T follicular helper cell (primary cell): ENCODE measurements at regions not wholly inside any gene's neighbourhood (a gene's known extent, or its start where the extent isn't known, plus 50 kb on each side); places are given as distances from the start of the nearest gene placed in this dataset.

ENCODE experiments used
- DNase-seq: peaks from one replicate; pipeline ENCODE4 v3.0.0-alpha.2; 2020; ENCODE audit warnings: low read depth

DNA sequence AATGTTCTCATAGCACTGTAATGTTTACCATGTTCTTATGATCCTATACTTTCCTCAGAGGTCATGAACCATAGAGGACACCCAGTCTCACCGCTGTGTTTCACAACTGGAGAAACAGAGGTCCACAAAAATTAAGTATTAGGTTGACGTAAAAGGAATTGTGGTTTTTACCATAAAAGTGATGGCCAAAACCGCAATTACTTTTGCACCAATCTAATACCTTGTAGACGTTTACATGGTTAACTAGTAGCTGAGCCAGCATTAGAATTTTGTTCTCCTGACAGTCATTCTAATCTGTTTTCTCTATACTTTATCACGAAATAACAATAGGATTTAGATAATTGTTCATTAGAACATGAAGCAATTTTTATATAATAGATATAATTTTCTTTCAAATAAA lies 763.4 kb upstream of the ARGLU1 start:
- no peak for DNase-seq

DNA sequence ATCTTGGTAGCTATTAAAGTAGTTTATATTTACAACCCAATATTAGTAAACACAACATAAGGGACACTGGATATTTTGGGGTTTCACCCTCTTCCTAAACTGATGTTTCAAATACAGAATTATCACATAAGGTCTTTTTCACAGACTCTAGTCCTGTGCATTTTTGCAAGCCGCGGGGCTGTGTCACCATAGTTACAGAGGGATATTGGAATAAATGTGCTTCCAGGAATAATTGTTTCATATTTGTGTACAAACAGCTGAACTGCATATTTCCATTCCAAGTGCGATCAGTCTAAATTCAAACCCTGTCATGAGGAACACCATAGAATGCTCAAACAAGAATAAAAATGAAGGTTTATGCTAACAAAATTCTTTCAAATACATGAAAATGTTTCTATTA lies 762.5 kb upstream of the ARGLU1 start:
- DNase-seq: no peak

DNA sequence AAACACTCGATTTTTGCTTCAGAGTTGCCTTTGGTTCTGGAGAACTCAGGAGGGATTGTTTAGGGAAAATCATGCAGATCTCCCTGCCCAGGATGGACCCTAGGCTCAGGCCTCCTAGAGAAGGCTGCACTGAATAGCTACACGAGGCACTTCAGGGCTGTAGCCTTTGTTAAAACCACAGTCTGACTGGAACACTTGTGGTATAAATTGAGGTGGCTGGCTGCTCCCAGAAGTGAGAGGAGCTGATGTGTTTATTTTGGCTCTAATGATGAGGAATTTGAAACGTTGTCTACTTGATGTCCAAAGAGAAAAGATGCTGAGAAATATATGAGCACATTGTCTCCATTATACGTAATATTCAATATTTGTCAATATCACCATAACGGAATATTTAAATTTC lies 762.1 kb upstream of the ARGLU1 start:
- no peak for DNase-seq

DNA sequence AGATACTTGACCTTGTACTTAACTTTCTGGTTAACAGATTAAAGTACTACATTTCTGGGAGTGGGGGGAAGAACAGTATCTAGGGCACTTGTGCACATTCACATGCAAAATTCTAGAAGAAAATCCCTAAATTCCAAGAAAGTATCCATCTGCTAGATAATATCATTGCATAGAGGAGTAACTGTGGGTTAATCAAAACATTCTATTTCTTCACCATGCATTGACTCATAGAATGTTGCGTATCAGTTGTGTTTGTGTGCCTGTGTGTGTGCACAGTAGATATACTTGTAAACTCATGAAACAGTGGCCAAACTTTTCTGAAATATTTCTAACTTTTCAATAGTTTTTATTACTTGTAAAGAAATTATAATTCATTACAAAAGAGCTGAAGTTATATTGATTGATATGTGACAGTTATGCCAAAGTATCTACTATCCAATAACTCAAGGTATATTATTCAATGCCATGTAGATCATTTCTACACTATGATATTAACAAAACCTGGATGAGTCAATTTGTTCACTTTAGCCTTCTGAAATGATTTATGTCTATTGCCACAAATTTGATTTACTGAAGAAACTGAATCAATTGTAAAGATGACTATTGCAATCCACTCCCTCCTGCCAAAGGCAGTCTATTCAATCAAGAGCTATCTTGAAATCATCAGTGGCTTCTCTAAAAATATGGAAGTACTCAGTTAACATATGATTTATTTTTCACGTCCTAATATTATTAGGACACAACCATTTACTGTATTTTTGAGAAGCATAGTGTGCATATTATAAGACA lies 756.7 kb upstream of the ARGLU1 start:
- no peak for DNase-seq

DNA sequence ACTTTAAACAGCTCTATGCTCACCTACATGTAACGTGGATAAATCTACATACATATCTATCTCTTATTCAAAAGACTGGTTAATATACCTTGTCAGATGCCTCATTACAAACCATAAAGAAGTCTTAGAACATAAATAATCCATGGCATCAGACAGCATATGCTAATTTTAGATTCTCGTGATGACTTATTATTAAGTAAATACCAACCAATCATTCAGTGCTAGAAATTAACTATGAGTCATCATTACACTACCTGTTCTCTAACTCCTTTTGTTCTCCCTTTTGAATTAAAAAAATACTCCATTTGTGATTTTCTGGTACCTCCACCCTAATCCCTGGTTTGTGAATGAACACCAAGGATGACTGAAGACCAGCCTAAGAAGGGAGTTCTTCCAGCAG lies 754.3 kb upstream of the ARGLU1 start:
- no peak for DNase-seq

GRCh38 chr13:107305178-107305577 lies 737.2 kb upstream of the ARGLU1 start:
- DNase-seq: no peak

DNA sequence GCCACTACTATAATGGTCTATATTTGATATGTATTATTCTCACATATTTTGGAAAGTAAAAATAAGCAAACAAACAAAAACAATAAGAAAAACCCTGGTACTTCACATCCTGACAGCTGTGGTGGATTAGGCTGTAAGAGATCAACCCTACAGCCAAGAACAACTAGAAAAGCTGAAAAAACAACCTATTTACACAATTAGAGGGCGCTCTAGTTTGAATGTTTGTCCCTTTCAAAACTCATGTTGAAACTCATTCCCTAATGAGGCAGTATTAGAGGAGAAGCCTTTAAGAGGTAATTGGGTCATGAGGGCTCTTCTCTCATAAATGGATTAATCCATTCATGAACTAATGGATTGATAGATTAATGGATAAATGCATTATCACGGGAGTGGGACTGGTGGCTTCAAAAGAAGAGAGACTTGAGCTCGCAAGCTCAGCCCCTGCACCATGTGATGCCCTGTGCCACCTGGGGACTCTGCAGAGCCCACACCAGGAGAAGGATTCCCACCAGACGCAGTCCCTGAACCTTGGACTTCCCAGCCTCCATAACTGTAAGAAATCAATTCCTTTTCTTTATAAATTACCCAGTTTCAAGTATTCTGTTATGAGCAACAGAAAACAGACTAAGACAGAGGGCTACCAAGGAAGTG lies 733.9 kb upstream of the ARGLU1 start:
- DNase-seq: no peak

DNA sequence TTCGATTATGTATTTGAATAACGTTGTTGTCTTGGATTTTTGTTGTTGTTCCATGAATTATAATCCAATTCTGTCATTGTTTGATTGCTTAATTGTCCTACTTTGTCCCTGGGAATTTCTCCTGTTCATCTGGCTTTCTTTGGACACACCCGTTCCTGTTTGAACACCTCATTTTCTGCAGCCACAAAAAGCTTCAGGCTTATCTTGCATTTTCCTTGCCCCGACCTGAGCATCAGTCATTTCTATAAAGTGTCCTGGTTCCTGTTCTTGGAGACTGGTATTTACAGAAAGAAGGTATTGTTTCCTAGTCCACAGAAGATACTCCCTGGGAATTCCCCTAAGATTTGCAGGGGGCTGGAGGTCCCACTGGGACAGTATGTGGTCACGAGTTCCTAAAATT lies 731.8 kb upstream of the ARGLU1 start:
- DNase-seq: no peak

DNA sequence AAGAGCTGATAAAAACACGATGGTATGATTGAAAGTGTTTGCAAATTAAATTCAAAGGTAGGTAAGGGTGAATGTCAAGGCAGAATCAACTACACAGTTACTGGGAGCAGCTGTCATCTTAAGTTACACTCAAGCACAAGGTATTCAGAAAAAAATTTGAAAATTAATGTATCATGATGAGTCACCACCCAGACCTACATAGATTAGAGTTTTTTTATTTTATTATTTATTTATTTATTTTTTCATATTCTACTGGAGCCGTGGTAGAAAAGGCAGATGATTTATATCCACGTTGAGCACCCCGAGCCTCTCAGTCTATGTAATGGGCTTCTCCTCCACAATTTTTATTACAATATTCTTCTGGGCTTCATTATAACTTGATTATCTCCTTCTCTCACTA lies 728.9 kb upstream of the ARGLU1 start:
- DNase-seq: no peak

DNA sequence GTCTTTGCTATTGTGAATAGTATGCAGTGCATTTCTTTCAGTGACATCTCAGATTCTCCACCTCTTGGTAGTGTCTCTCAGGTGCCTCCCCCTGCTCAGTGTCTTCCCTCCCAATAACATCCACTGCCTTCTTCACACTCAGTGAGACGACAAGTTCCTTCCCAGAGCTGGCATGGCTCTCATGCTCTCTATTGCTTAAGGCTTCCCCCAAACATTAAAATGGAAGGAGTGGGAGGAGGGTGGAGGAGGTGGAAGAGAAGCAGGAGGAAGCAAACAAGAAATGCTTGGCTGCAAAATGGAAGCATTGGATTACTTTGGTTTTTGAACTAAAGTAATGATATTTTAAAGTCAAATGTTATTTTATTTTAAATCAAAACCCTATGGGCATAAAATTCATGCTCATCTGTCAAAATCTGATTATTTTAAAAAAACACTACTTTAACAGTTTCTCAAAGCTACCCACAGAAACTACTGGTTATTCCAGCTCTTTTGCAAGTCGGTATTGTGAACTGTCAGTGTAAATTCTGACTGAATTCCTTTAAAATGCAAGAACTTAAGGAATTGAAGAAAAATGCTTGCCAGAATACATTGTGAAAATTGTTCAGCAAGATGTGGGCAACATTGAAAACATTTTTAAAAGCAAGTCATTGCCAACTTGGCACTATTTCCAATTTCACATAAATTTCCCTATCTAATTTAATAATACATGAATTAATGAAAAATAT lies 727.6 kb upstream of the ARGLU1 start:
- no peak for DNase-seq

DNA sequence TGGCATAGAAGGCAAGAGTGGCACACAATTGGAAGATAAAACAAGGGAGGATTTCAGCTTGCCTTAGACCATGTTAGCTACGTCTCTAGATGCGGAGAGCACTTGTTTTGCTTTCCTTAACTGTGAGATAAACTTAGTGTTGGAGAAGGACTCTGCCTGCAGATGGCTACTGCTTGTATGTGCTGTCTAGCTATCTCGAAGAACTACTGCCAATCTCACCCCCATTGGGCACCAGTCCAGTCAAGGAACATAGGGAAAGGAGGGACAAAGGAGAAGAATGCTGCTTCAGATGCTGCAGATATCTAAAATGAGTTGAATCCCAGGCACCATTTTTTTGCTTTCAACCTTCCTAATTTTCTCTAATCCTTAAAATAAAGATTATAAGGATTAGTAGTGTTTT lies 726.0 kb upstream of the ARGLU1 start:
- DNase-seq: no peak

- no peak for DNase-seq
Measured at GRCh38 chr13:107291875-107292274, 723.9 kb upstream of the ARGLU1 start.

DNA sequence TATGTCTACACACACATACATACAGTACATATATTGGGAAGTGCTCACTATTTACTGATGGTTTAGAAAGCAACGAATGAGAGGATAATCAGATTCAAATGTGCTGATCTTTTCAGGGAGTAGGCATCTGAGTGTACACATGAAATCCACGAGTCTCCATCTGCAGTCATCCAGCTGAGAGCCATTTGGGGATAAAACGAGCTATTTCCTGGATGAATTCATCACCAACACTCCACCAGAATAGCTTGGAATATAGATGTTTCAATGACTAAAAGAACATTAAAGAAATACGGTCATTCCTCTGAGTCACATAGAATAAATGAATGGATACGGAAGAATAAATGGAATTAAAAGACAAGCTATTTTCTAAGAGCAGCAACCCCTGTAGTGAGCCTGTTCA lies 721.6 kb upstream of the ARGLU1 start:
- DNase-seq: no peak

DNA sequence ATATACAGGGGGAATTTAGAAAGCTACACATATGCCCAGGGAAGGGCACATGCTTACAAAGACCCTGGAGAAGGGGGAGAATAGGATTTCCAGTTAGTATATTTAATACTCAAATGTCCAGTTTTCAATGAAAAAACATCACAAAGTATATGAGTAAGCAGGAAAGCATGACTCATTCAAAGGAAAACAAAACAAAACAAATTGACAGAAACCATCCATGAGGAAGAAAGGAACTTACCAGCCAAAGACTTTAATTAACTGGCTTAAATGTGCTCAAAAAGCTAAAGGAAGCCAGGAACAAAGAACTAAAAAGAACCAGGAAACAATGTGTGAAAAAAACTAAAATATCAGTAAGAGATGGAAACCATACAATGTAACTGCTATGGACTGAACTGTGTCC lies 716.2 kb upstream of the ARGLU1 start:
- no peak for DNase-seq

DNA sequence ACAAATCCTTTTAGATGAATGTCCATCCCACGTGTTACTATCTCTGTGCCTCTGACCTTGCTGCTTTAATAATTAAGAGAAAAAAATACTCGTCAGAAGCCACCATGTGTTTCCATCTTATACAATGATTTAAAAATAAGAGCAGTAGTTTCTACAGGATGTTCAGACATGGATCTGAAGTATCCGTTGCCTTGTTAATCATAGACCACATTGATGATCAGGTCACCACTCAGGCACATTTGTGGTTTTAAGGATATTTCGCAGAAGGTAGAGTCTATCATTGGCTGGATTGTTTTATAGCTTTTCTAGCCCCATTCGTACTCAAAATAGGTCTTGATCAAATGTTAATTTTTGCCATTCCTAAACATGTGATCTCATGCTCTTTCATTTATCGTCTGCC lies 710.0 kb upstream of the ARGLU1 start:
- no peak for DNase-seq

DNA sequence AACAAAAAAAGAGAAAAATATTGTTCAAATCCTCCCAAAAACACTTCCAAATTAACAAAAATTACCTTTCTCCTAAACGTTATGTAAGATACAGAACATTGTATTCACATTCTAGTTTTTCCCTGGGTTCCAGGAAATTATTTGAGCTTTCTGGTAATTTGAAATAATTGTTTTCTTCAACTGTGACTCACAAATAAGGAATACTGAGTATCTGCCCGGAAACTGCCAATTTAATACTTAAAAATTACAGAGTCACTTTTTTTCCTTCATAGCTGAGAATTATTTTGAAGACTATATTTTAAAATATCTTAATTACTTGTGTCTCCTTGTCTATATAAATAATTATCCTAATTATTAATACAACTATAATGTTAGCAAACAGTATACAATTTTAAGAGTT lies 709.0 kb upstream of the ARGLU1 start:
- DNase-seq: no peak

DNA sequence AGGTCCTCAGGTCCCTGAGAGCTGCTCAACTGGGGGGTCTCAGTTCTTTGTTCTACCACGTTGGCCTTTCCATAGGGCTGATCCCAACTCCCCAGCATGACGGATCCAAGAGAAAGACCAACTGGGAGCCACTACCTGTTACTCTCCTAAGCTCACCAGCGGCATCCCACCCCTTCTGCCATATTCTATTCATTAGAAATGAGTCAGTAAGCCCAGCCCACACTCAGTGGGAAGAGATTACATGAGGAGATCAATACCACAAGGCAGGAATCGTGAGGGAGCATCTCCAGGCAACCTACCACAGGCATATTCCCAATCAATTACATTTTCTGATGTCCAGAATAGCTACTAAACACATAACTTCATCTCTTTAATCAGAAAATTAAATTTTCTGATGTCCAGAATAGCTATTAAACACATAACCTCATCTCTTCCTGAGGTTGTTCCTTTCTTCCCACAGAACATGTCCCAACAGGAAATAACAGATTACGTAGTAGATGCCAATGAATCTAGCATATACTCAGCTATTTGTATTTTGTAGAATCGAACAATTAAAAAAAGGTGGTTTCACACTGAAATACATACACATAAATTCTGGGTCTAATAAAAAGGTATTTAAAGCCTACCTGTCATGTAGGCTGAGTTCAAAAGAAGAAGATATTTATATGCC lies 708.1 kb upstream of the ARGLU1 start:
- DNase-seq: no peak

DNA sequence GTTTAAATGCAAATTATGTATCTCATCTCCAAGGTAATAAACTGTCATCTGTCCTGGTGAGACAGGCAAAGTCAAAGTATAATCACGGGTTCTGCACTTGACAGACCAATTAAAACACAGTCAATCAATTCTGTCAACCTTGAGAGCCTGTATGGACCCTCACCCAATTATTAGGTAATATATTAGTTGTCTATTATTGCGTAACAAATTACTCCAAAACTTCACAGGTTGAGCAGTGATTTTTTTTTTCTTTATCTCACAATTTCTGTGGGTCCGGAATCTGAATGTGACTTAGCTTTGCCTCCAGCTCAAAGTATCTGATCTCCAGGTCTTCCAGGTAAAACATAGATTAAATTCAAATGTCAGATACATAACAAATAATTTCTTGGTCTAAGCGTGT lies 707.4 kb upstream of the ARGLU1 start:
- no peak for DNase-seq

DNA sequence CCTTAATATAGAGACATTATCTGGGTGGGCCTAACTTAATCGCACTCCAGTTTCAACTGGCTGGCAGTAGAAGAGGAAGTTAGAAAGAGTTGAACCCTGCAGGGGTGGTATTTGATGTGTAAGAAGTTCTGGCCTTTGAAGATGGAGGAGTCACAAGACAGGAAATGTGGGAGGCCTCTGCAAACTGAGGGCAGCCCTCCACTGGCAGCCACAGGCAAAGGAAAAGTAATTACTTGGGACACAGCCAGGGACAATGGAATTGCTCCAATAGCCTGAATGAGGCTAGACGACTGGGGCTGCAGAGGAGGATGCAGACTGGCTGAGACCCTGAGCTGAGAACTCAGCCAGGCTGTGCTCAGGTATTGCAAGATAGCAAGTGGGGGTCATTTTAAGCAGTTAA lies 703.3 kb upstream of the ARGLU1 start:
- DNase-seq: no peak

- DNase-seq: no peak
Measured at GRCh38 chr13:107266657-107267056, 698.7 kb upstream of the ARGLU1 start.

- no peak for DNase-seq
Measured at GRCh38 chr13:107258599-107259187, 690.8 kb upstream of the ARGLU1 start.

GRCh38 chr13:107254392-107254791 lies 686.5 kb upstream of the ARGLU1 start:
- DNase-seq: no peak
